Esophagus muscularis mucosa (tissue), 4 donors: ENCODE measurements at regions not wholly inside any gene's neighbourhood (a gene's known extent, or its start where the extent isn't known, plus 50 kb on each side); places are given as distances from the start of the nearest gene placed in this dataset.

Experiments used
- DNase-seq: peaks from one replicate; pipeline ENCODE4 v3.0.0-alpha.2; 2017; ENCODE audit errors: extremely low spot score
- H3K27ac ChIP-seq, 4 donors: fragments of 200-600 bp; sonication (generic); replicated peaks in 1 of 4; 1 replicate in 3 of 4; 2 replicates in 1 of 4; pipeline ENCODE4 v1.5.1; 2016 to 2019; ENCODE audit warnings: mild to moderate bottlenecking in 1 of 4
- H3K27me3 ChIP-seq, 4 donors: fragments of 200-600 bp; sonication (generic); one replicate each; pipeline versions ENCODE4 v1.5.1 to v1.6.0; 2016 to 2019
- H3K36me3 ChIP-seq, 4 donors: fragments of 200-600 bp; sonication (generic); one replicate each; pipeline ENCODE4 v1.5.1; 2016 to 2019
- H3K4me1 ChIP-seq, 4 donors: fragments of 200-600 bp; sonication (generic); one replicate each; pipeline ENCODE4 v1.5.1; 2016 to 2019
- H3K4me3 ChIP-seq, 4 donors: fragments of 200-600 bp; sonication (generic); 1 replicate in 2 of 4; 2 replicates in 2 of 4; pipeline ENCODE4 v1.5.1; 2016 to 2019; ENCODE audit warnings: mild to moderate bottlenecking in 4 of 4, moderate library complexity in 1 of 4
- H3K9me3 ChIP-seq, 4 donors: fragments of 200-600 bp; sonication (generic); 1 replicate in 3 of 4; 2 replicates in 1 of 4; pipeline ENCODE4 v1.5.1; 2016 to 2019
- CTCF ChIP-seq, 3 experiments: fragments of 200-600 bp in 2 of 3; fragments of 450-650 bp in 1 of 3; sonication (generic) in 2 of 3; IDR thresholded peaks; one replicate each; pipeline ENCODE4 v1.5.1; 2017 to 2019; ENCODE audit warnings: antibody characterized with exemption in 3 of 3, mild to moderate bottlenecking in 2 of 3, moderate library complexity in 1 of 3
- EP300 ChIP-seq: sonication (generic); formaldehyde crosslinking; IDR thresholded peaks from one replicate; pipeline ENCODE4 v1.6.1; 2017; ENCODE audit warnings: antibody characterized with exemption
- POLR2A ChIP-seq: fragments of 450-650 bp; IDR thresholded peaks from one replicate; pipeline ENCODE4 v1.6.1; 2017; ENCODE audit warnings: antibody characterized with exemption, moderate library complexity, mild to moderate bottlenecking, low read depth
- POLR2AphosphoS5 ChIP-seq, 2 donors: sonication (generic); formaldehyde crosslinking; IDR thresholded peaks; one replicate each; pipeline ENCODE4 v1.6.1; 2017; ENCODE audit warnings: antibody characterized with exemption in 2 of 2
- WGBS: methylation state at CpG from one replicate; pipeline ENCODE4 v1.1.5; 2018; 5-methylcytosine and 5-hydroxymethylcytosine counted together
- intact Hi-C: fragments of 100-400 bp; cut with DNase I; formaldehyde crosslinking; loops from one replicate; pipeline ENCODE4 v1.15.1; 2023

GRCh38 chr4:134027931-134028330 lies 173.7 kb downstream of the PABPC4L start:
- Histone ChIP-seq H3K9me3 (no peaks in the 10 kb centered on the region), H3K27ac (no peak overlapping the region), H3K4me3 (no peak overlapping the region), H3K27me3 (no peaks in the 10 kb centered on the region), H3K4me1 (no peaks in the 10 kb centered on the region), H3K36me3 (no peaks in the 10 kb centered on the region)
- intact Hi-C loops: no loop called here
- TF ChIP-seq CTCF (IDR thresholded peaks at IDR 0.05): no peak
- no peak for TF ChIP-seq POLR2AphosphoS5 (IDR thresholded peaks at IDR 0.05)
- TF ChIP-seq EP300: no peak
- TF ChIP-seq POLR2A: no peak
- DNase-seq: no peak
- 70% methylated on average over 1 of the region's 1 CpG for WGBS

- Histone ChIP-seq H3K9me3 (no peaks in the 10 kb centered on the region), H3K27me3 (no peaks in the 10 kb centered on the region), H3K4me1 (no peaks in the 10 kb centered on the region), H3K36me3 (no peaks in the 10 kb centered on the region), H3K4me3 (no peak overlapping the region), H3K27ac (no peak overlapping the region)
- WGBS: 96% methylated on average over 2 of the region's 2 CpGs
- intact Hi-C loops: no loop called here
- TF ChIP-seq POLR2AphosphoS5 (IDR thresholded peaks at IDR 0.05) (no peak), CTCF (IDR thresholded peaks at IDR 0.05) (no peak), POLR2A (no peak), EP300 (no peak)
- no peak for DNase-seq
Measured at GRCh38 chr4:134024251-134024650, 177.3 kb downstream of the PABPC4L start.

- H3K4me1 ChIP-seq: no peaks in the 10 kb centered on the region
- H3K27me3 ChIP-seq: no peaks in the 10 kb centered on the region
- no peak for DNase-seq
- no peak overlapping the region for H3K4me3 ChIP-seq
- TF ChIP-seq EP300 (no peak), POLR2AphosphoS5 (IDR thresholded peaks at IDR 0.05) (no peak), POLR2A (no peak), CTCF (IDR thresholded peaks at IDR 0.05) (no peak)
- intact Hi-C loops: no loop called here
- no peaks in the 10 kb centered on the region for H3K9me3 ChIP-seq
- H3K27ac ChIP-seq: no peak overlapping the region
- WGBS: 65% methylated on average over 1 of the region's 1 CpG
- no peaks in the 10 kb centered on the region for H3K36me3 ChIP-seq
Measured at GRCh38 chr4:134019657-134020056, 181.9 kb downstream of the PABPC4L start.

GRCh38 chr4:134018846-134019245 lies 182.7 kb downstream of the PABPC4L start:
- intact Hi-C loops: no loop called here
- Histone ChIP-seq H3K4me1 (no peaks in the 10 kb centered on the region), H3K36me3 (no peaks in the 10 kb centered on the region), H3K27ac (no peak overlapping the region), H3K27me3 (no peaks in the 10 kb centered on the region), H3K9me3 (no peaks in the 10 kb centered on the region), H3K4me3 (no peak overlapping the region)
- TF ChIP-seq POLR2AphosphoS5 (IDR thresholded peaks at IDR 0.05) (no peak), CTCF (IDR thresholded peaks at IDR 0.05) (no peak), POLR2A (no peak), EP300 (no peak)
- no peak for DNase-seq

GRCh38 chr4:134001057-134001456 lies 200.5 kb downstream of the PABPC4L start:
- no peaks in the 10 kb centered on the region for H3K27me3 ChIP-seq
- no peaks in the 10 kb centered on the region for H3K9me3 ChIP-seq
- no peak overlapping the region for H3K27ac ChIP-seq
- H3K4me1 ChIP-seq: no peaks in the 10 kb centered on the region
- H3K4me3 ChIP-seq: no peak overlapping the region
- WGBS: 92% methylated on average over 3 of the region's 3 CpGs
- no peaks in the 10 kb centered on the region for H3K36me3 ChIP-seq
- no peak for DNase-seq
- intact Hi-C loops: no loop called here
- no peak for TF ChIP-seq CTCF (IDR thresholded peaks at IDR 0.05)
- TF ChIP-seq EP300: no peak
- TF ChIP-seq POLR2A: no peak
- no peak for TF ChIP-seq POLR2AphosphoS5 (IDR thresholded peaks at IDR 0.05)
